GM19467 (cell line): ENCODE measurements at regions not wholly inside any gene's neighbourhood (a gene's known extent, or its start where the extent isn't known, plus 50 kb on each side); places are given as distances from the start of the nearest gene placed in this dataset.

ENCODE experiments used
- ATAC-seq: cut with Tn5 transposase; IDR thresholded peaks from one replicate; pipeline ENCODE4 v1.9.1; 2021; ENCODE audit warnings: mild to moderate bottlenecking, moderate library complexity; ENCODE audit not compliant: unreplicated experiment

DNA sequence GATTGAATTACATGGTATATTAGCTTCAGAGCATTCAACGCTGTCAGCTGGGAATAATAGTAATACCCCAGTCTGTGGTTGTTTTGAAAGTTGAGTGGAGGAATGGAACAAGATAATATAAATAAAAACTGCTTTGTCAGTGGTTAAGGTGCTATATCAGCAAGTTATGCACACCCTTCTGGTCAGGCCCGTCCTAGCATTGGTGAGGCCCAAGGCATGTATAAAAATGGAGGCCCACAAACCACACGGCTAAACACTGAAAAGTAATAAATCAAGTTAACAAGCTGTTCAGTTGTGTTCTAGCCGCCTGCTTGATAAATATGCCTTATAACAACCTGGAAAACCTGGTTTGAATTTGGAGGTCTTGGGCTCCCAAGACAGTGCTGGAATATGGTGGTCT lies 77.4 kb downstream of the PSMG1 start:
- no peak for ATAC-seq

DNA sequence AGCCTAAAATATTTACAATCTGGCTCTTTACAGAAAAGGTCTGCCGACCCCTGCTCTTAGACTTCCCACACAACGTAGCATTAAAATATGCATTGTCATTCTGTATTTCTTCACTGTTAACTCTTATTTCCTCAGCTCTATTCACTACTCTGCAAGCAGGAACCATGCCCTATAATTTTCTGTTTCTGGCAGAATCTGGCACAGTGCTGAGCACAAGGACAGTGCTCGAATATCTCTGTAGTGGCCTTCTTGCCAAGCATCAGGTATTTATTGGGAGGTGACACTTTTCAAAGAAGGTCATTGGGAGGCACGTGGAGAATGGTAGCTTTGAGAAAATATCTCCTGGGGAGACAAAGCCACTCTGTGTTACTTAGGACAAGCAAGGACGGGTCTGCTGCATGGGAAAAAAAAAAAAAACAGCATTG lies 77.9 kb downstream of the PSMG1 start:
- no peak for ATAC-seq

DNA sequence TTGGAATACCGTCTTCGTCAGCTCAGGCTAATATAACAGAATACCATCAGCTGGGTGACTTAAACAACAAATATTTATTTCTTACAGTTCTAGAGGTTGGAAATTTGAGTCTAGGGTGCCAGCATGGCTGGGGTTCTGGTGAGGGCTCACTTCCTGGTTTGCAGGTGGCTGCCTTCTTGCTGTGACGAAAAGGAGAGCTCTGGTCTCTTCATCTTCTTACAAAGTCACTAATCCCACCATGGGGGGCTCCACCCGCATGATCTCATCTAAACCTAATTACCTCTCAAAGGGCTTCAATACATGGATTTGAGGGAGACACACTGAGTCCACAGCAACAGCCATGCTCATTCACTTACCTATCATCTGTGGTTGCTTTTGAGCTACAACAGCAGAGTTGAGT lies 78.3 kb downstream of the PSMG1 start:
- no peak for ATAC-seq

DNA sequence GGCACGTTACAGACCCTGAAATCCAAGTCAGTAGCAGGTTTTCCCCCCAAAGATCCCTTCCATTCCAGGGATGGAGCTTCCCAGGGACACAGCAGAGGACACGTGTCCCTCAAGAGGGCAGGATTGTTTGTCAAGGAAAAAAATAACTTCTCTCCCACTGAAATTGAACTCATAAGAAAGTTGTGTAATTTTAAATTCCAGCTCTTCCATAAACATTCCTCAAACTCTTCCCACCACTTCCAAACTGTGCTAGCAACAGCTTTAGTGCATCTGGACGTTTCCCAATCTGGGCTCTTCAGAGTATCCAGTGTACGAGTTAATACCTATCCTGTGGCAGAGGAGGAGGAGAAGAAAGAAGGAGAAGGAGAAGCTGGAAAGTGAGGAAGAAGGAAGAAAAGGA lies 79.6 kb downstream of the PSMG1 start:
- no peak for ATAC-seq

DNA sequence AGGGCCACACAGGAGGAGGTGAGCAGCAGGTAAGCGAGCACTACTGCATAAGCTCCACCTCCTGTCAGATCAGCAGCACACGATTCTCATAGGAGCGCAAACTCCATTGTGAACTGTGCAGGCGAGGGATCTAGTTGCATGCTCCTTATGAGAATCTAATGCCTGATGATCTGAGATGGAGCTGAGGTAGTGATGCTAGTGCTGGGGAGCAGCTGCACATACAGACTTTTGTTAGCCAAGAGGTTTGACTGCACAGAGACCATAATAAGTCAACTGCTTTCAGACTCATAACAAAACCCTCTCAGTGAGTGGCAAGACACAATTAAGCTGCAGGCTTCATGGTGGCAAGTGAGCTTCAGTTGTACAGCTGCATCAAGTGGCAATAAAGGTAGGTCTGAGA lies 83.4 kb downstream of the PSMG1 start:
- no peak for ATAC-seq

DNA sequence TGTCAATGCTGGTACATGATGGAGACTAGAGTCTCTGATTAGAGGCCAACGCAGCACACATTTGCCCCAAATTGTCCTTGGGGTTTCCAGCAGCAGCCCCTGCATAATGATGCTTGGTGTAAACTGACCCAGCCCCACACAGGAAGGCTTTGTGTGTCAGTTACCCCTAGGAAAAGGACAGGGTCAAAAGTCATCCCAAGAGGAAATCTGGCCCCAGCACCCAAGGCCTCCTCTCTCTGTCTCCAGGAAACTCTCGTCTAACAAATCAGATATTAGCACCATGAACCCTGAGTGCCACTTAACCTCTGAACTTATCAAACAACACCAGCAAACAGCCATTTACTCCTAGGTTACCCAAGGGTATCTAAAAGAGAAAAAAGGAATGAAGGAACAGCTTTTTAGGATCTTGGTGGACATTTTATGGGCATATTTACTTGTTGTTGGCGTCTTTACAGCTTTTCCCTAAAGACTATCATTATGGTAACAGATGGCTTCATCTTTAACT lies 84.5 kb downstream of the PSMG1 start:
- no peak for ATAC-seq

DNA sequence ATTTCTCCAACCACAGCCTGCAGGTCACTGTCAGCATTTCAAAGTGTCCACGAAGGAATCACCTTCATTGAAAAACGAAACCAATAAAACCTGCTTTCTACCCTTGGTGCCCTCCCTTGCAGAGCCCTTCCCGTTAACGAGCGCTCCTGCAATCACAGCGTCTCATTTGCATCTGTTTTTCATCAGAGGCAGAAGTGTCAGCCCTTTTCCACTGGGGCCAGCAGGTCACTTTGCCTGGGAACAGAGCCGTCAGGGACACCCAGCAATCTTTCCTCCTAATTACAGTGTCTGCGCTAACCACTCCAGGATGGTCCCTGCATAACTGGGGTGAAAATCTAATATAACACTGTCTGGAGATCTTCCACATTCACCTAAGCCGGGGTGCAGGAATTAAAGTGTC lies 85.3 kb downstream of the PSMG1 start:
- ATAC-seq: no peak

DNA sequence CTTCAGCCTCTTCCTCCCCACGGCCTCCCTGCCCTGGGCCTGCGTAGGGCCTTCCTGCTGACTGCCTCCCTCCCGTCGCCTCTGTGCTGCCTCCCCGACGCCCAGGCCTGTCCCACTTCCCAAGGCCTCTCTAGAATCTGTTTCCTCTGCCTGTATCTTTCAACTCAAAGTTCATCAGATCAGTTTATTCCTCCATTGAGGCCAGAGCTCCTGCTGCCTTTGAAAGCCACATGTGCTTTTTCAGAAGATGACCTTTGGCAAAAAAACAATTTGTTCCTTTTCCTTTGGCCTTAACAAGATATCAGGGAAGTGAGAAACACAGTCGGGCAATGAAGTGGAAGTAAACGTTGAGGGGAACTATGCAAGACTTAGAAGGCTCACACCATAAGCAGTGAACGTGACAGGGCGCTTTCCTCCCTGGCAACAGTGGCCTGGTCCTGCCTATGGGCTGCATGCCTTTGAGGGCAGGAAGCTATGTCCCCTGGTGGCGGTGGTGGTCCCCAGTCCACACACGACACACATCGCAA lies 85.9 kb downstream of the PSMG1 start:
- no peak for ATAC-seq

DNA sequence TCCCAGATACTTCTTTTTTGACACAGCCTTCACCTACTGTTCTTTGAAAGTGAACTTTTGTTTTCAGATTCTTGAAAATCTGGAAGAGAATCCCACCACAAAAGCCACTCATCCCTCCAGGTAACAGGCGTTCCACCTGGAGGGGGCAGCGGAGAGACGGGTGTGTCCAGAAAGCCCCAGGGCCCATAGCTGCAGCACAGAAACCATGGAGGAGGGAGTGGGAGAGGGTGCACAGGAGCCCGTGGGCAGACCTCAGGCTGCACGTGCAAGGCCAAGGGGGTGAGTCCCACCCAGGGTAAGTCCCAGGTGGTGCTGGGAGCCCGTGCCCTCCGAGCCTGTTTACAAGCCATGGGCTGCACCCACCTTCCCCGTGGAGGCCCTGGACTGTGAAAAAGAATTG lies 86.5 kb downstream of the PSMG1 start:
- no peak for ATAC-seq

DNA sequence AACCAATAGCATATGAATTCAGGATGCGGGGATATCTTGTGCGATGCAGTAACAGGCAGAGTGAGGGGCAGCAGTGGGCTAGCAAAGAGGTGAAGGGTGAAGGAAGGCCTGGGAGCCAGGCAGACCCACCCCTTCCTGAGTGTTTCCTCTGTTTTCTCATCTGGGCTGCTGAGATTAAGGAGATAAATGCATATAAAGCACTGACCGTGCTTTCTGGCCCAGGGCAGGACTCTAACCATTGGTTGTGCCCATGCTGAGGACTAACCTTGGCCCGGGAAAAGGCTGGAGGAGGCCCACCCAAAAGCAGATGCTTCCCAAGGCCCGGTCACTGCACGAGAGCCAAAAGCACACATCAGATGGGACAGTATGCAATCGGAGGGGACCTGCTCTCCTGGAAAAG lies 87.6 kb downstream of the PSMG1 start:
- ATAC-seq: no peak

DNA sequence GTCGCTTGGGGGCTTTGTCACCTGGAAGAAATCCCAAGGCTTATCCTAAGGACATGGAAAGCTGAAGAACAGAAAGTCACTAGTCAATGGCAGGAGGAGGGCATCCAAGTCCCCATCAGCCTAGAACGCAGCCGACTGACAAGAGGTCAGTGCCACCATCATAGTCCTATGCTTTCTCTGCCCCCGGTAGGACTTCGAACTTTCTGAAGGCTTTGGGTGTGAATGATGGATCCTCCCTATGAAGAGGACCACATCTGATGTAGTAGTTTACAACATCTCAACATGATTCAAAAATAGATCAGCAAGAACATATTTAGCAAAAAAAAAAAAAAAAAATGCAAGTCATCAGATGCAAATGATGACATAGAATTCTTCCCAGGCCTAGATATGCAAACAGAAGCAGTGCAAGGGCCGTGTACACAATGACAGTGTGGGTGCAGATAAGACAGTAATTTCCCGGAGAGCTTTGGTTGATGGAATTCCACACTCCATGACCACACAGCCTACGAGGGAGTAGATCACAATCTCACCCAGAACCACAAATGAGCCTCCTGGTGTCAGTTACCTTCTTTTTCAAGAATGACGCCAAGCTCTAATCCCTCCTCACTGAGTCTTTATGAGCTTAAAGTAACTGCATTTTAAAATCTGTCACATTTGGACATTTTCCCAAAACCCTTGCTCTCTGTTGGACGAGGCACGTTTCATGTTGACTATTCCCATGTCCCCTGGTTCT lies 88.2 kb downstream of the PSMG1 start:
- no peak for ATAC-seq

DNA sequence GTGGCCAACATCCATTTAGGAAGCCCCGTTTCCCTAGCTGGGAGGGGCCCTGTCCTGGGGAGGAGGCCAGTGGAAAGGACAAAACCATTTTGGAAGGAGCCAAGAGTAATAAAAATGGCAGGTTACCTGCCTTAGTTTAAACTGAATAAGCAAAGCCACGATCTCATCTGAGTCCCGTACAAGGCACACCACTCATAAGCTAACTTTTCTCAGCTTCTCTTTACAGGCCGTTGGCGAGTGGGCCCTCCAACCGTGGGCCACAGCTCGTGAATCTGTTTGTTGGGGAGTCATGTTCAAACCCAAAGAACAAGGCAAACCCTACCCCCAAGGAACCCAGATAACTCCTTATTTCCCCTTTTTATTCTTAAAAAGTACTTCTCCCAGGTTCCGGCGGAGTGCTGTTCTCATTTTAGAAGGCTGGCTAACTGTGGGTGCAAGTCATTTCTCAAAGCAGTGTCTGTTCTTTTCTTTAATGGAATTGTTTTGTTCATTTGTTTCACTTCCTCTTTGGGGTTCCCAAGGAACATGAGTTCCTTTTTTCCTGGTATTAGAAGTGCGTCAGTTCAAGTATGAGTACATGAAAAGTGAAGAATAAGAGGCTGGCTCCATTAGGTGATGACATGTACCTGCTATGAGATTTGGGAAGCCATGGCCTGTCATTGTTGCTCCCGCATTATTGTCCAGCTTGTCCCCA lies 89.0 kb downstream of the PSMG1 start:
- ATAC-seq: no peak

DNA sequence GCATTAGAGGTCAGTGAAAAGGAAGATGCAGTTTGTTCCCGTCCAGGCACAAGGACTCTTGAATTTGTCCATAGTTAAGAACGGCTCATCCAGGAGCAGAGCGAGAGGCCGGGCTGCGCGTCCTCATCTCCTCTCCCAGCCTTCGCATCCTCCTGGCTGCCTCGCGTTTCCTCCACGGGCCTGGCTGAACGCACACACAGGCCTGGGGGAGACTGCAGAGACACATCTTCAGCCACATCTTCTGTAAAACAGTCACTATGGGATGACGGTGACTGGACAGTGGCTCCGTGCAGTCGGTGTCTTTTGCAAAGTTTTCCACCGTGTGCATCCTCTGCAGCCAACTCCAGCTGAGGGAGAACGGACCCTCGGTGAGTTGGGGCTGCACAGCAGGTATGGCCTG lies 89.7 kb downstream of the PSMG1 start:
- no peak for ATAC-seq

DNA sequence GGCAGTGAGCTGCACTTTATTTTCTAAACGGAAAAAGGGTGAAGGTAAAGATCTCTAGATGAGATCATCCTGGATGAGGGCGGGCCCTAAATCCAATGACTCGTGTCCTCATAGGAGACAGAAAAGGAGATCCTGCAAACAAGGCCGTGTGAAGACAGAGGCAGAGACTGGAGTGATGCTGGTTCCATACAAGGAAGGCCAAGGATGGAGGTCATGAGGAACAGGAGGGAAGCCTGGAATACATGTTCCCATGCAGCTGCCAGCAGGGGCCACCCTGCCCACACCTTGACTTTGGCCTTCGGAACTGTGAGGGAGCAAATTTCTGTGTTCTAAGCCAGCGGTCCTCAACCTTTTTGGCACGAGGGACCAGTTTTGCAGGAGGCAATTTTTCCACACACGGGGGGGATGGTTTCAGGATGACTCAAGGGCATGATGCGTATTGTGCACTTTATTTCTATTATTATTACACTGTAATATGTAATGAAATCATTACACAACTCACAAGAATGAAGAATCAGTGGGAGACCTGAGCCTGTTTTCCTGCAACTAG lies 94.3 kb downstream of the PSMG1 start:
- ATAC-seq: no peak

DNA sequence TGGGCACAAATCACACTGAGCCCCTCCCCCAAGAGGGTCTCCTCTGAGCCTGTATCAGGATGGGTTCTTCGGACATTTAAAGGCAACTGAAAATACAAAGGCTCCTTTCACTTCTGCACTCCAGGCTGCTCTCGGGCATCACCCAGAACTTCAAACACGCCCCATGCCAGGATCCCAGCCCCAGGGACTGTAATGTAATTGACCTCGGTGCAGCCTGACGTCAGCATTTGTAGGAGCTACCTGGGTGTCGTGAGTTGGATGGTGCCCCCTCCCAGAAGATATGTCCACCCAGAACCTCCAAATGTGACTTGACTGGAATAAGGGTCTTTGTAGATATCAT lies 95.2 kb downstream of the PSMG1 start:
- no peak for ATAC-seq

DNA sequence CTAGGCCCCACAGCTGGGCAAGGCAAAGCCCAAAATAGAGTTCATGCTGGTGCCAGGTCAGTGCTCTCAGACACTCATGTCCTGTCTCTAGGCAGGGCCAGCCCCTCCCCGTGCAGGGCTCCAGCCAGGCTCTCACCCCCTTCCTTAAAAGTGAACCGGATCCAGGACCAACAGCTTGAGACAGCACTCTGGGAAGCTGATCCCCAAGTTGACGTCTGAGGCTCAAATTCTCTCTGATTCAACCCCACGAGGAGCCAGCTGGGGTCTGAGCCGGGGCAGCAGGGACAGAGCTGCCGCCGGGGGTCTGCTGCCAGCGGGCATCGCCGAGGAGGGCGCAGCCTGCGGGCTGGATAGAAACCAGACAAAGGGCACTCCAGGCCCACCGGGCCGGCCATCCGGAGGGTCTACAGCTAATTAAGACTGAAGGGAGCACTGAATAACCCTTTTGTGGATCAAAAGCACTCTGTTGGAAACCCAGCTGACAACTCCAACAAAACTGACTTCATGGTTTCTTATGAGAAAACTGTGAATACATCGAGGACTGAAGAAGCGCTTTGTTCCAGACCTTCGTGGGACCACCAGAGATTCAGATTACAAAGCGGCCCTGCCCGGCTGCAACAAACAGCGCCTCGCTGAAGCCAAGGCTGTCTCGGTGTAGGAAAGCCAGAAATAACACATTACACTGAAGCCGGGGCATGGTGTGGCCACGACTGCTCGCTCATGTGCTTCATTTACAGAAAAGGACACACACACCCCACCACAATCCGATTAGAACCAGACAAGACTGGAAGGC lies 95.8 kb downstream of the PSMG1 start:
- ATAC-seq: no peak

DNA sequence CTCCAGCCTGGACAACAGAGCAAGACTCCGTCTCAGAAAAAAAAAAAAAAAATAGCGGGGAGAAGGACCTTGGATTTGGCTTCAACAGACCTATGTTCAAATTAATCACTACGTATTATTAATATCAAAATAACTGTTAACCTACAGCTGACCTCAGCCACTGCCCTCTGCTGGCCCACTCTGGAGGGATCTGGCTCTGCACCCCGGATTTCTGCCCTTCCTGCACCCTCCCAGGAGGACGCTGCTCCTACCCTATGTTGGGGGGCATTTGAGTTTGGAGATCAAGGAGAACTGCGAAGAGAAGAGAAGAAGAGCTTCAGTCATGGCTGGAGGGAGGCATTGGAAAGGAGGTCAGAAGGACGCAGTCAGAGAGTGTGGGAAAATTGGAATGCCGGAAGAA lies 96.7 kb downstream of the PSMG1 start:
- ATAC-seq: no peak

DNA sequence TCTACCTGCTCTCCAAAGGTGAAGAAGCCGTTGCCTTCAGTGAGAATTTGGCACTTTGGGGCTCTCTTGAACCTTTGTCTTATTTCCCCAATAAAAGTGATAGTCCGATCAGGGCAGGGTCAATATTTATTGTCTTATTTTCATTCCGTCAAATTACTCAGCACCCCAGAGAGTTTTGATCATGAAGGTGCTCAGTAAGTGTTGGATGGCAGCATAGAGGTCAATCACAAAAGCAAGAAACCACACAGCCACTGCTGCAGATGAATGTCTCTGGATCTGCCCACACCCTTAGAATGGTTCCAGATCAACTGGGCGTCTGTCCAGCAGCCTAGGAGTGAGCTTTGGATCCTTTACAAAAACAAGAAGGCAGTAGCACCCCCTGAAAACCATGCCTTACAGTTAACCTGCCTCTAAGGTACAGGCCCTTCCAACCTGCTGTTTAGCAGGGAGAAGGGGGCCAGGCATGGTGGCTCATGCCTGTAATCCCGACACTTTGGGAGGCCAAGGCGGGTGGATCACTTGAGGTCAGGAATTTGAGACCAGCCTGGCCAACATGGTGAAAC lies 97.3 kb downstream of the PSMG1 start:
- no peak for ATAC-seq

DNA sequence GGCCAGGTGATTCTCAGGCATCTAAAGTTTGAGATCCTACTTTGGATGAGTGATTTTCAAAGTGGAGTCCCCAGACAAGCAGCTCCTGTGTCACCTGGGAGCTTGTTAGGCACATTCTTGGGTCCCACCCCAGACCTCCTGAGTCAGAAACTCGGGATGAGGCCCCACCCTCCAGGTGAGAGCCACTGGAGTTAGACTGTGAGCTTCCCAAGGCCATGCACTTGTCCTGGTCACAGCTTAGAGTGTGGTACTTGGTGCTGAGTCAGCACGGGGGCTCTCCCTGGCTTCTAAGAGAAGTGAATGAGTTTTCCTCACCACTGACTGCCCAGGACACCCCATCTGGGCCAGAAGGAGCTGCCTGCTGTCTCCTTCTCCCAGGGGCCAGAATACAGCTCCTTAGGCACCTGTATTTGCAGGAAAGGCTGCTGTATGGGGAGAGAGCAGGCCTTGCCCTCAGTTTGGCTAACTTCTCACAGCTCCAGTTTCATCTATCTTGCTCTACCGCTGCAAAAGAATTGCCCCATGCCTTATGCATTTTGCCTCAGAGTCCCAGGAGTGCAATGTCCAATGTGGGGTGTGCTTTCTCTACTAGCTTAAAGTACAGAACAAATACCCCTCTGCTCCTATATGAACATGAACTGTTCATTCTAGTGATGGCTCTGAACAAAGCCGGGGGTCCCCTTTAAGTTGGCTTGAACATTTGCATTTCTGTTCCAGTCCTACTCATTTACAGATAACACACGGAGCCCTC lies 98.1 kb downstream of the PSMG1 start:
- no peak for ATAC-seq

DNA sequence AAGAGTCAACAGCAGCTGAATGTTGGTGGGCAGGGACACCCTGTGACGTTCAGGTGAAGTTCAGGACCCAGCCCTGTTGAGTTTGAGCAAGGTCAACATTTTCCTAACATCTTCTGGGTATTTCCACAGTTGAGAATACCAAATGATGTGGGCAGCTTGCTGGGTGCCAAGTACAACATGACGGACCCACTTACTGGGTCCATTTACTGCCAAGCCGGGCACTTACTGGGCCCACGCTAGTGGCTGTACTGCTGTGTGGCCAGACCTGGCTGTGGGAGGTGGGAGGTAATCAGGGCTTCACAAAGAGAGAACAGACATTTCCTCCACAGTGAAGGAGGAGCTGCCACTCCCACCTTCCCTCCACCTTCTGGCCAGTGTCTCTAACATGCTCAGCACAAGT lies 99.2 kb downstream of the PSMG1 start:
- no peak for ATAC-seq
